Activated naive CD4-positive, alpha-beta T cell treated with anti-CD3 and anti-CD28 coated beads, Interleukin-2, amount 50 U/mL, for 72 hours (primary cell): ENCODE measurements at regions not wholly inside any gene's neighbourhood (a gene's known extent, or its start where the extent isn't known, plus 50 kb on each side); places are given as distances from the start of the nearest gene placed in this dataset.
A peak's percentile ranks its signal among the peaks of the same experiment; 100 is the strongest.

Experiments
- ATAC-seq, 2 donors: fragments of 150-1000 bp; cut with Tn5 transposase; 2 replicates each; pipeline ENCODE4 v1.10.0; 2021; ENCODE audit warnings: mild to moderate bottlenecking in 2 of 2, moderate library complexity in 2 of 2
- DNase-seq, 2 donors: peaks; one replicate each; pipeline ENCODE4 v3.0.0; 2021 to 2022; ENCODE audit warnings: low spot score in 2 of 2
- H3K27ac Mint-ChIP-seq, 2 donors: one replicate each; pipeline ENCODE4 v1.8.0; 2022; ENCODE audit warnings: mild to moderate bottlenecking in 2 of 2, mixed read lengths in 2 of 2
- H3K36me3 Mint-ChIP-seq, 2 donors: one replicate each; pipeline ENCODE4 v1.8.0; 2022; ENCODE audit warnings: mixed read lengths in 2 of 2
- H3K9me3 Mint-ChIP-seq, 2 donors: one replicate each; pipeline ENCODE4 v1.8.0; 2022; ENCODE audit warnings: mixed read lengths in 2 of 2

DNA sequence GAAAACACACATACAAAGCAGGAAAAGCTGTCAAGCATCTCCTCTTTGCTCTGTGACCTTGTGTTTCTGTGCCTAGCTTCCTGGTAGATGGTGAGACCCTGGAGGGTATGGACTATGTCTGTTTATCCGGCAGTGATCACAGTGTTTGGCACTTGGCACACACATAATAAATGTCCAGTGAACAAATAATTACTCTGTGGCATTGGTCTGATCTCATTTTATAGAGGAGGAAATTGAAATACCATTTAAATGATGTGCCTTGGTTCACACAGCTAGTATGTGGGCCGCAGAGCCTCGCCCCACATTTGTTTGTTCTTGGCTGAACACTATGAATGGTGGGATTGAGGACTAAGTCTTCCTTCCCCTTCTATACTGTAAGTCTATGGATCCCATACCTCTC is 104.7 kb upstream of the SPON1 start:
- DNase-seq = no peak
- H3K27ac Mint-ChIP-seq = no peak overlapping the region
- no peak for ATAC-seq
- H3K36me3 Mint-ChIP-seq = peaks cover 0 to 8% of the 10 kb centered on the region in 2 donors
- H3K9me3 Mint-ChIP-seq = peaks cover 3 to 10% of the 10 kb centered on the region in 2 donors

DNA sequence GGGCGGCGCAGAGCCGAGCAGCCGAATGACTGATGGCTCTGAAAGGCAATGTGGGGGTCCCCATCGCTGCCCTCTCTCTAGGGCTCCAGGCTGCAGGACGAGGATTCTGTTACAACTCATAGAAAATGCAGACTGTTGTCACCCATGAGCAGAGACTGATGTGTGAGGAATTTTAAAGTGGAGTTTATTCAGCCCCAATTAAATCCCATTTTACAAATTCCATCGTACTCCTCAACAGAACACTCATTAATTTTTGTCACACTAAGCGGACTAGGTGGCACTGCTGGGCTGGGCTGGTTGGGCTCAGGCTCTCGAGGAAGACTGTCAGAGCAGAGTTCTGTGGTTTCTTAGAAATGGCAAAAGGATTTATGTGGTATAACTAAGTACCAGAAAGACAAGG is 102.6 kb upstream of the SPON1 start:
- ATAC-seq (no peak), DNase-seq (no peak)
- no peak overlapping the region for H3K27ac Mint-ChIP-seq
- peaks cover 0 to 8% of the 10 kb centered on the region in 2 donors for H3K36me3 Mint-ChIP-seq
- peaks cover 3 to 10% of the 10 kb centered on the region in 2 donors for H3K9me3 Mint-ChIP-seq

GRCh38 chr11:13861411-13861810 is 101.1 kb upstream of the SPON1 start:
- peaks cover 0 to 8% of the 10 kb centered on the region in 2 donors for H3K36me3 Mint-ChIP-seq
- no peak overlapping the region for H3K27ac Mint-ChIP-seq
- no peak for ATAC-seq

DNA sequence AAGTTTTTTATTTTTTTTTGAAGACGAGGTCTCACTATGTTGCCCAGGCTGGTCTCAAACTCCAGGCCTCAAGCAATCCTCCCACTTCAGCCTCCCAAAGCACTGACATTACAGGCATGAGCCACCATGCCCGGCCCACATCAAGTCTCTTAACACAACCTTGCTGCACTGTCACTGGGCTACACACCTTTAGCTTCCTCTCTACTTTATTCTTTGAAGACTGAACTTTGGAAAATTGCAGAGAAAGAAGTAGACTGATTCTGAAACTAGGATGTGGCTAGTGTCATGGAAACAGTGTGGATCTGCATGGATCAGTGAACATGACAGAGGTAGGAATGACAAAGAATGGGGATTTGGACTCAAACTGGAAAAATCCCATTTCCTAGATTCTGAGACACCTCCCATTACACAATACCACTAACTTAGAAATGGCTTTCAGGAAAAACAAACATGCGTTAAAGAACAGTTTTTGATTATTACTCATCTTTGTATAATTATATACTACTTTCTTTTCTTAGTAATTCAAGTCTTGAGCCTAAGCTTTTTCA is 99.6 kb upstream of the SPON1 start:
- peaks cover 0 to 8% of the 10 kb centered on the region in 2 donors for H3K36me3 Mint-ChIP-seq
- H3K27ac Mint-ChIP-seq = peak overlapping the region in 1 of 2 donors; percentile 37
- DNase-seq = no peak
- H3K9me3 Mint-ChIP-seq = peaks cover 3 to 10% of the 10 kb centered on the region in 2 donors
- peak; percentile 61 to 89 for ATAC-seq

More at GRCh38 chr11:13861411-13861810, 101.1 kb upstream of the SPON1 start:
- DNase-seq = no peak
- H3K9me3 Mint-ChIP-seq = peaks cover 3 to 10% of the 10 kb centered on the region in 2 donors

DNA sequence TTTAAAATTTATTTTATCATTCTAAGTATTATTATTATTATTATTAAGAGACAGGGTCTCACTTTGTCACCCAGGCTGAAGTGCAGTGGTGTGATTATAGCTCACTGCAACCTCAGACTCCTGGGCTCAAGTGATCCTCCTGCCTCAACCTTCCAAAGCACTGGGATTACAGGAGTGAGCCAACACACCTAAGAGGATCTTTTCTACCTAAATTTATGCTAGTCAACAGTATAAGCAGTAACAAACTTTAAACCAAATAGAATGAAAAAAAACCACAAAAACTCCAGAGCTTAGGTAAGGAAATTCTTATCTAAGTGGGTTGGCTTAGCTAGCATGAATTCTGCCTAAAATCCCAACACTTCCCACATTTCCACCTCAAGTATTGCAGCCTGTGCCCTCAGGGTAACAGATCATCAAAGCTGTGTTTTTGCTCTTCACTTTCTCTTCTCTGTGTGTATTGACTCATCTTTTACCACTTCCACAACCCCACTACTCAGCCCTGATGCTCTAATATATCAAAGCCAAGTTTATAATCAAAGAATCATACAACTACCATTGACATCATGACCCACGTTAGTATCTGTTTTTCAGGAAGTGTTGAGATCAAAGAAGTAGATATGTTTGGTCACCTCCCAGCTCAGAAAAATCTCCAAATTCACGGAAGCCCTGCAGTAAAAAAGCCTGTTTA is 93.7 kb upstream of the SPON1 start:
- peaks cover 5 to 12% of the 10 kb centered on the region in 2 donors for H3K9me3 Mint-ChIP-seq
- peak overlapping the region; percentile 90 to 94 for H3K27ac Mint-ChIP-seq
- peak in 1 of 2 donors; percentile 8 for DNase-seq
- peak; percentile 98 for ATAC-seq
- H3K36me3 Mint-ChIP-seq = peaks cover 5 to 15% of the 10 kb centered on the region in 2 donors

GRCh38 chr11:13869398-13869886 is 93.1 kb upstream of the SPON1 start:
- Mint-ChIP-seq H3K36me3 (peaks cover 5 to 15% of the 10 kb centered on the region in 2 donors), H3K9me3 (peaks cover 5 to 12% of the 10 kb centered on the region in 2 donors), H3K27ac (peak overlapping the region; percentile 90 to 94)
- DNase-seq = peak in 1 of 2 donors; percentile 19
- peak; percentile 46 to 49 for ATAC-seq

GRCh38 chr11:13874597-13874996 is 87.9 kb upstream of the SPON1 start:
- DNase-seq = no peak
- Mint-ChIP-seq H3K36me3 (peaks cover 5 to 15% of the 10 kb centered on the region in 2 donors), H3K9me3 (peaks cover 5 to 12% of the 10 kb centered on the region in 2 donors), H3K27ac (no peak overlapping the region)
- no peak for ATAC-seq

GRCh38 chr11:13875643-13876042 is 86.9 kb upstream of the SPON1 start:
- DNase-seq (no peak), ATAC-seq (no peak)
- Mint-ChIP-seq H3K27ac (no peak overlapping the region), H3K36me3 (peaks cover 1 to 10% of the 10 kb centered on the region in 2 donors), H3K9me3 (peaks cover 5 to 8% of the 10 kb centered on the region in 2 donors)

- DNase-seq (no peak), ATAC-seq (no peak)
- peaks cover 2 to 3% of the 10 kb centered on the region in 2 donors for H3K9me3 Mint-ChIP-seq
- H3K36me3 Mint-ChIP-seq = peaks cover 0 to 4% of the 10 kb centered on the region in 2 donors
- no peak overlapping the region for H3K27ac Mint-ChIP-seq
Observed at GRCh38 chr11:13876423-13876822, 86.1 kb upstream of the SPON1 start.

- Mint-ChIP-seq H3K27ac (no peak overlapping the region), H3K9me3 (no peaks in the 10 kb centered on the region), H3K36me3 (no peaks in the 10 kb centered on the region)
- peak; percentile 11 to 51 for ATAC-seq
- no peak for DNase-seq
Observed at GRCh38 chr11:13878077-13878476, 84.4 kb upstream of the SPON1 start.

GRCh38 chr11:13880634-13881033 is 81.9 kb upstream of the SPON1 start:
- DNase-seq = no peak

GRCh38 chr11:13881226-13881905 is 81.2 kb upstream of the SPON1 start:
- no peak overlapping the region for H3K27ac Mint-ChIP-seq
- H3K36me3 Mint-ChIP-seq = no peaks in the 10 kb centered on the region
- DNase-seq = no peak
- ATAC-seq = no peak
- H3K9me3 Mint-ChIP-seq = no peaks in the 10 kb centered on the region

More at GRCh38 chr11:13880634-13881033, 81.9 kb upstream of the SPON1 start:
- ATAC-seq = no peak
- Mint-ChIP-seq H3K9me3 (no peaks in the 10 kb centered on the region), H3K36me3 (no peaks in the 10 kb centered on the region), H3K27ac (no peak overlapping the region)

DNA sequence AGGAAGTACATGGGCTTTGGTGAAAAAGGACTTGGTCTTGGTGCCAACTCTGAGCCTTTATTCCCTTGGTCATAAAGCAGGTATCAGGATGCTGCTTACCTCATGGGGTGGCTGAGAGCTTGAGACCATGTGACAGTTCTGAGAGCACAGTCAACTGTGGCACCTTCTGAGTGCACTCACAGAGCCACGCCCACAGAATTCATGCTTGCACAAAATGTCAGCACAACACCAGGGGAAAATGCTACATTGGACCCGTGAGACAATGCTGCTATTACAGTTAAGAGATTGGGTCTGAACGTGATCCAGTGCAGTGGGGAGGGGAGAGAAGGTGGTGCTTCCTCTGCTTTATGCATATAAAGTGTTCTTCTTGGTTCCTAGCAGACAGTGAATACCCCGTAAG is 79.5 kb upstream of the SPON1 start:
- ATAC-seq = peak; percentile 57 to 80
- H3K36me3 Mint-ChIP-seq = peaks cover 0 to 5% of the 10 kb centered on the region in 2 donors
- peak overlapping the region in 1 of 2 donors; percentile 81 for H3K27ac Mint-ChIP-seq
- peaks cover 0 to 5% of the 10 kb centered on the region in 2 donors for H3K9me3 Mint-ChIP-seq
- peak in 1 of 2 donors; percentile 11 for DNase-seq

- DNase-seq (no peak), ATAC-seq (no peak)
- no peak overlapping the region for H3K27ac Mint-ChIP-seq
- H3K9me3 Mint-ChIP-seq = peaks cover 0 to 5% of the 10 kb centered on the region in 2 donors
- H3K36me3 Mint-ChIP-seq = peaks cover 0 to 5% of the 10 kb centered on the region in 2 donors
Observed at GRCh38 chr11:13883589-13883988, 78.9 kb upstream of the SPON1 start.

GRCh38 chr11:13884158-13884799 is 78.2 kb upstream of the SPON1 start:
- no peak for ATAC-seq
- no peak for DNase-seq
- H3K36me3 Mint-ChIP-seq = peaks cover 0 to 5% of the 10 kb centered on the region in 2 donors
- no peak overlapping the region for H3K27ac Mint-ChIP-seq
- peaks cover 0 to 5% of the 10 kb centered on the region in 2 donors for H3K9me3 Mint-ChIP-seq

DNA sequence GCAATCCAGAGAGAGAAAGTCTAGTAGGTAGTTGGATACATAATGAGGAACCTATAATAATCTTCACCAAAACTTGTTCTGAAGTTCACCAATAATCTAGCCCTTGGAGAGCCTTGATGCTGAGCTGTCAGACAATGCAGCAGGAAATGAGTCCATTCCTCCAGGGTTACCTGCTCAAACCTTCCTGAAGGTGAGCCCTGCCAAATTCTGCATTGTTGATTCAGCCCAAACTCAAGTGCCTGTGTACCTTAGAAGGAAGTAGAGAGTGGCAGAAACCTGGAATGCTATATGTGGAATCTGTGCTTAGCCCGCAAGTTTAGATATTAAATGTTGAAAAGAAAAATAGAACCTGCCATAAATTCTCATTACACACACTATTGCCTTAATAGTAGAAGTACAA is 77.4 kb upstream of the SPON1 start:
- ATAC-seq (no peak), DNase-seq (no peak)
- Mint-ChIP-seq H3K36me3 (peaks cover 0 to 5% of the 10 kb centered on the region in 2 donors), H3K27ac (no peak overlapping the region), H3K9me3 (peaks cover 0 to 5% of the 10 kb centered on the region in 2 donors)
